GM18868 (cell line): ENCODE measurements at regions not wholly inside any gene's neighbourhood (a gene's known extent, or its start where the extent isn't known, plus 50 kb on each side); places are given as distances from the start of the nearest gene placed in this dataset.

Source experiments
- ATAC-seq: cut with Tn5 transposase; IDR thresholded peaks from one replicate; pipeline ENCODE4 v1.9.1; 2021; ENCODE audit warnings: mild to moderate bottlenecking, moderate library complexity; ENCODE audit not compliant: unreplicated experiment

GRCh38 chr9:7996558-7996957, 197.0 kb upstream of the DMAC1 start:
- ATAC-seq, result no peak

GRCh38 chr9:7988644-7989280, 189.2 kb upstream of the DMAC1 start:
- ATAC-seq, result no peak

GRCh38 chr9:7984692-7985091, 185.1 kb upstream of the DMAC1 start:
- ATAC-seq, result no peak

DNA sequence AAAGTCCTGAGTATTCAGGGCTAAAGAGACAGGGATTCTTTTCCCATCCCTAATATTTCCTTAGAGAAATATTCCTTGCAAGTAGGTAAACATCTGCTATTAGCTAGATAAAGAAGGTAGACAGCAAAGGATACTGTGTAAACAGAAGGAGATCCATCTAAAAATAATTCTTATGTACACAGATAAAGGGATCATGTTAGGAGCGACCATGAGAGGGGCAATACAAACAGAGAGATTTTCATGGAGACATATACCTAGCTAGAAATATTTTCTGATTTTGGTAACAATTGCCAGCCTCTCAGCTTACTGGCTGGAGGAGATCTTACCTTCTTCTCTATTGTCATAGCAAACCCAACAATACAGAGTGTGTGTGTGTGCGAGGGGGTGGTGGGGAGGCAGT, 184.6 kb upstream of the DMAC1 start:
- ATAC-seq, result no peak

DNA sequence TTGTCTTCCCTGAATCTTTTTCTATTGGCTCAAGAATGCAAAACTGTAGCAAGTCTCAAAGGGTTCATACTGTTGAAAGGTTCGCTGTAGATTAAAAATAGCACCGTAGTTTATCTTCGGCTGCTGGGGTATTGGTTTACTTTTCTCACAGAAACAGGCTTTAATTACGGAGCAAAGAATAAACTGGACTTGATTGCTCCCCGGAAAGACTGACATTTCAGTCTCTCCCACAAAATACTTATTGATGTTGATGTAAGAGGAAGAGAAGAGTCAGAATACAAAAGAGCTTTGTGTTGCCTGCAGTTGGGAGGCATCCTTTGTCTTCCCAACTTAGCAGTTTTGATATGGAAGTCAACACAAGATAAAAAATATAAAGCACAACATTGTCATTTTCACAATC, 183.9 kb upstream of the DMAC1 start:
- no peak for ATAC-seq

DNA sequence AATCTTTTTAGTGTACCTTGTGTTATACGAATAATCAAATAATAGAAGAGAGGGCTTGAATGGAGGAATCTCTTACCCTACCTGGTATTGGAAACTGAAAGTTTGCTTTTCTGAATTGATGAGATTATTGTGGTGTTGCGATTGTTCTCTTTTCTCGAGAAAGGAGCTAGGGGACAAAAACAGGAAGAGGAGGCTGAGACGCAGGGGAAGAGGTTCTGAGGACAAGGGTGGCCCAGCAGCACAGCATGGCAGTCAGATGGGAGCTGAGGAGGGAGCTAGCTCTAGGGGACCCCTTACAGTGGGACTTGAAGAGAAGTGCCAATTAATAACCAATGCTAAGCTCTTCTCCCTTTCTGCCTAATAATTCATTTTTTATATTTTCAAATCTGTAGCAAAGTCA, 183.3 kb upstream of the DMAC1 start:
- no peak for ATAC-seq

GRCh38 chr9:7980691-7981289, 181.2 kb upstream of the DMAC1 start:
- ATAC-seq, result no peak

GRCh38 chr9:7980041-7980440, 180.5 kb upstream of the DMAC1 start:
- ATAC-seq, result no peak

DNA sequence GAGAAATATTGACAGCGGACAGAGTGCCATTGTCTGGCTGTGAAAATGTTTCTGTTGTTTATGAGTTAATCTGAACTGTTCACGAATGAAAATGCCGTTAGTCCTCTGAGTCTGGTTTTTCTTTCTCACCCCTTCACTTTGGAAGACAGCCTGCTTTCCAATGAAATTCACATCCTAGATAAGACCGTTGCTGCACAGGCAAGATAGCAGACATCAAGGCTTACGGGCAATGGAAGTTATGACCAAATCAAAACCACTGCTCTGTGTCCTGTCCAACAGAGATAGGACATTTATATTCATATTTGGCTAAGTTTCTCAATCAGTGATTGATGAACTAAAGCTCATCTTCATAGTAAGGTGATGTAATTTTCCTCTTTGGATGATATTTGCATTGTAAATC, 180.0 kb upstream of the DMAC1 start:
- ATAC-seq, result no peak

GRCh38 chr9:7977586-7977985, 178.0 kb upstream of the DMAC1 start:
- no peak for ATAC-seq

GRCh38 chr9:7976856-7977255, 177.3 kb upstream of the DMAC1 start:
- ATAC-seq, result no peak

DNA sequence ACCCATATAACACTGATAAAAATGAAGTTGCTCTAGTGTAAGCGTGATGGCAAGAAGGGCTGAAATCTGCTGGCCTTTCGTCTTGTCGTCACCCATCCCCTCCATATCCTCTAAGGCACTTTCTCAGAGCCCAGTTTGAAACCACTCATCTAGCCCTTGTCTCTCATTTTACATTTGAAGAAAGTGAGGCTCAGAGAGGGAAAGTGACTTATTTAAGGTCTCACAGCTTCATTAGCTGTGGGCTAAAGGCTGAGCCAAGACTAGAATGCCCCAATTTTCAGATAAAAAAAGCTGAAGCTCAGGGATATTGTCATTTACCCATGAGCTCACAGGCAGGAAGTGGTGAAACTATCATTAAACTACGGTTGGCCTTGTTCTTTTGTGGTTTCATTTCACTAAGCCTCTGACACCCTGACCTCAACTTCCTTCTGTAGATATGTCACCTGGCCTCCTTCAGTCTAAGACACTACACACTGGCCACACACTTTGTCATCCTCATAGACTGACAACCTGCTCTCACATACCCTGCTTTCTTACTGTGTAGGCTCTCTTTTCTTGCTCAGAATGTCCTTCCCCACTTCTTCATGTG, 176.7 kb upstream of the DMAC1 start:
- ATAC-seq, result peak; percentile 94

DNA sequence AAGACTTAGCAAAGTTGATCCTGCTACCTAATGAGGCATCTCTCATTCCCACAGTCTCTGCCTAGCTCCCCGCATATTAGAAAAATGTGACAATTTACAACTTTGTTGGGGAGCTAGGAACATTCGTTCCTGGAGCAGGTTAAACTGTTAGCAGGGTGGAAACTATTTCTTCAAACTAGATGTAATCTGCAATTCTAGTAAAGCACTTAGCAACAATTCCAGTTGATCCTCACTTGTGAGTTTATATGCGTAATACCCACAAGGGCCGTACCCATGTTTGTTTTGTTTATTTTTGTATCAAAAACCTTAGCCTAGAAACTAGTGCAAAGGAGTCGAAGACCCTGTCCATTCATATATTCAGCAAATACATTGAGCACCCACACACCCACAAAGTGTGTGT, 175.8 kb upstream of the DMAC1 start:
- no peak for ATAC-seq

- ATAC-seq, result peak; percentile 29
These were observed 174.9 kb upstream of the DMAC1 start for GRCh38 chr9:7974335-7974960.

- ATAC-seq, result no peak
These were observed 173.5 kb upstream of the DMAC1 start for GRCh38 chr9:7973123-7973522.

- no peak for ATAC-seq
These were observed 171.2 kb upstream of the DMAC1 start for GRCh38 chr9:7970681-7971330.

GRCh38 chr9:7968687-7969086, 169.1 kb upstream of the DMAC1 start:
- ATAC-seq, result no peak

- ATAC-seq, result no peak
These were observed 168.3 kb upstream of the DMAC1 start for GRCh38 chr9:7967851-7968250.

DNA sequence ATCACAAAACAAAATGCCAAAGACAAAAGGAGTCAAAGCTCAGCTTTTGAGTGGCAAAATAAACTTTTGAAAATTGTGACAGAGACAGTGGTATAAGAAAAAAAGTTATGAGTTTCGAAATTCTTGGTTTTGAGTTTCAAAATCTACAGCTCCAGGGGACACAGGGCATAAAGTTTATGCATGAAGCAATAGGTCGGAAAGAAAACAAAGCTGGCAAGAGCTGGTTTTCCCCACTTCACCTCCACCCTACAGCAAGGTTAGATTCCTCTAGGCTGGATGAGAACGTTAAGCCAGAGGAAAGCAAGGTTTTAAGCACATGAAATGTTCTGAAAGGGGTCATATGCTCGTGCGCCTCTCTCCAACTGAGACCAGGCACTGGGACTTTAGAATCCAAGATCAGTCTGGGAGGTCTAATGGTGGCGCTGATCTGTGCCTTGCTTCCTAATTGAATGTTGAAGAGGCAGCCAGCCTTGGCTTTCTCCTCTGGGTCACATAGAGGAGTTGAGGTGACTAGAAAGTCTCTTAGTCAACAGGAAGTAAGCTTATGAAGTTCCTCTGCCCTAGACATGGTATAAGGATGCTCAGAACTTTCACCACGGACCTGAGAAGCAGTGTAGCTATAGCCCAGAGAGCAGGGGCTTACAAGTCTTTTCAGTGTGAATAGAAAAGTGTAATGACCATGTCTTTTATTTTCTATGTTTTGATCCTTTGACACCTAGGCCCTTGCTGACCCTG, 167.7 kb upstream of the DMAC1 start:
- ATAC-seq, result no peak

DNA sequence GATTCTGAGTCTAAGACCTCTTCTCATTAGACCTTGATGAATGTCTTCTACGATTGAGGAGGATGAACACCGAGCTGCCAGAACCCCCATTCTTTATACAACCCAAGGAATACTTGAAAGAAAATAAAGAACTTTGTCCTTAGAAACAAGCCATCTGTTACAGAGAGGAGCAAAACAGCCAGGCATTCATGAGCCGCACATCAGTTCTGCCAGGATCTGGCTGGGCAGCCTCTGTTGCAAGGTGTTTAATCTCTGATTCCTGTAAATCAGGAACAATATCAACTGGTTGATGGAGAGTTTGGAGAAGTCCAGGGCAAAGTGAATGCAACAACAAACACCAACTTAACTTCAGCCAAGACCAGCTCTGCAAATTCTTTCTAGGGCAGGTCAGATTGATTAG, 165.5 kb upstream of the DMAC1 start:
- no peak for ATAC-seq

DNA sequence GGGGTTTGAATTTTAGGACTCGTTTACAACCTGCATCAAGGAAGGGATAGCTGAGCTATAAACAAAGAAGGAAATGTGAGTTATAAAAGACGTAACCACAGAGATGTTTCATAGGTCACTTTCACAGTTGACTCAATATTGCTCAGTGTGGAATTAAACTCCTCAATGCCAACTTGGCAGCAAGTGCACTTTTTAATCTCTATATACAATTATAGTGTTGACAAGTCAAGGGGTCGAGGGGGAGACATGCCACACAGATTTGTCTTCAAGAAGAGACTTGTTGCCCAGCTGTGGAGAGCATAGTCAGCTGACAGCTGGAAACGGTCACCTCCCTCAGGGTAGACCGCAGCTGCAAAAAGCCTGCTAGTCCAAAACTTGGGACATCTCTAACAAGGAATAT, 163.4 kb upstream of the DMAC1 start:
- no peak for ATAC-seq
